ENCODE measurements at regions not wholly inside any gene's neighbourhood (a gene's known extent, or its start where the extent isn't known, plus 50 kb on each side); places are given as distances from the start of the nearest gene placed in this dataset.

DNA sequence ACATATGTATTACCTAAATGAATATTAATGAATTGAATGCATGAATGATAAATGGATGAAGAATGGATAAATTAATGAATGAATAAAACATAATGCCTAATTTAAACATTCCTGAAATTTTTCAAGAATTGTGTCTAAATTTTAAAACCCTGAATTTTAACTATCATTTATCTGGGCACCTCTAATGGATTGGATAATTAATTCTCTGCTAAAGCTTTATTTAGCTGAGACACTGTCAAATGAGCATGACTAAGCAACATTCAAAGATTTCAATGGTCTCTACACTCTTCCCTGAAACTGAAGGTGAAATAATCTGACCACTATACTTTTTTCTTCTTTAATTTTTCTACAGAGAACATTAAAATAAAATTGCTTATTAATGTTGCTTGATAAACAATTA lies 1197.7 kb downstream of the C4orf33 start:
- TF ChIP-seq, protein P1, sequence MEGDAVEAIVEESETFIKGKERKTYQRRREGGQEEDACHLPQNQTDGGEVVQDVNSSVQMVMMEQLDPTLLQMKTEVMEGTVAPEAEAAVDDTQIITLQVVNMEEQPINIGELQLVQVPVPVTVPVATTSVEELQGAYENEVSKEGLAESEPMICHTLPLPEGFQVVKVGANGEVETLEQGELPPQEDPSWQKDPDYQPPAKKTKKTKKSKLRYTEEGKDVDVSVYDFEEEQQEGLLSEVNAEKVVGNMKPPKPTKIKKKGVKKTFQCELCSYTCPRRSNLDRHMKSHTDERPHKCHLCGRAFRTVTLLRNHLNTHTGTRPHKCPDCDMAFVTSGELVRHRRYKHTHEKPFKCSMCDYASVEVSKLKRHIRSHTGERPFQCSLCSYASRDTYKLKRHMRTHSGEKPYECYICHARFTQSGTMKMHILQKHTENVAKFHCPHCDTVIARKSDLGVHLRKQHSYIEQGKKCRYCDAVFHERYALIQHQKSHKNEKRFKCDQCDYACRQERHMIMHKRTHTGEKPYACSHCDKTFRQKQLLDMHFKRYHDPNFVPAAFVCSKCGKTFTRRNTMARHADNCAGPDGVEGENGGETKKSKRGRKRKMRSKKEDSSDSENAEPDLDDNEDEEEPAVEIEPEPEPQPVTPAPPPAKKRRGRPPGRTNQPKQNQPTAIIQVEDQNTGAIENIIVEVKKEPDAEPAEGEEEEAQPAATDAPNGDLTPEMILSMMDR (conservative IDR thresholded peaks at IDR 0.05 in 1 of 2, IDR thresholded peaks at IDR 0.05 in 1 of 2; ENCODE audit: low read depth in 1 of 2, low read length in 2 of 2) = no peak
- no peak for TF ChIP-seq EZH2 (IDR thresholded peaks at IDR 0.05; ENCODE audit: low read length, missing control alignments)

Data from fibroblast of lung (primary cell).